Gastrocnemius medialis (tissue), 4 donors: ENCODE measurements at regions not wholly inside any gene's neighbourhood (a gene's known extent, or its start where the extent isn't known, plus 50 kb on each side); places are given as distances from the start of the nearest gene placed in this dataset.

Experiments used
- ATAC-seq, 2 donors: fragments of 150-250 bp; one replicate each; pipeline ENCODE4 v1.9.1; 2016
- DNase-seq, 2 donors: peaks; one replicate each; pipeline ENCODE4 v3.0.0-alpha.2; 2019
- H3K27ac ChIP-seq, 4 donors: fragments of 200-600 bp; sonication (generic); 1 replicate in 1 of 4; 2 replicates in 3 of 4; pipeline ENCODE4 v1.5.1; 2016 to 2018; ENCODE audit warnings: mild to moderate bottlenecking in 2 of 4, moderate library complexity in 1 of 4
- H3K27me3 ChIP-seq, 3 donors: fragments of 200-600 bp; sonication (generic) in 2 of 3; 1 replicate in 1 of 3; 2 replicates in 2 of 3; pipeline versions ENCODE4 v1.5.1 to v1.6.0; 2016 to 2019; ENCODE audit warnings: mild to moderate bottlenecking in 1 of 3, moderate library complexity in 1 of 3
- H3K36me3 ChIP-seq, 2 donors: fragments of 200-600 bp; sonication (generic) in 1 of 2; one replicate each; pipeline ENCODE4 v1.5.1; 2017 to 2018
- H3K4me1 ChIP-seq, 2 donors: fragments of 200-600 bp; sonication (generic) in 1 of 2; one replicate each; pipeline ENCODE4 v1.5.1; 2016 to 2017; ENCODE audit warnings: mild to moderate bottlenecking in 2 of 2
- H3K4me3 ChIP-seq, 4 donors: fragments of 200-600 bp; sonication (generic) in 3 of 4; 1 replicate in 1 of 4; 2 replicates in 3 of 4; pipeline ENCODE4 v1.5.1; 2016 to 2019; ENCODE audit warnings: mild to moderate bottlenecking in 2 of 4
- H3K9me3 ChIP-seq, 3 donors: fragments of 200-600 bp; sonication (generic) in 2 of 3; 1 replicate in 1 of 3; 2 replicates in 2 of 3; pipeline ENCODE4 v1.5.1; 2016 to 2019
- CTCF ChIP-seq, 5 experiments: fragments of 450-650 bp in 3 of 5; fragments of 200-600 bp in 2 of 5; sonication (generic) in 2 of 5; IDR thresholded peaks in 4 of 5; conservative IDR thresholded peaks in 1 of 5; 1 replicate in 4 of 5; 2 replicates in 1 of 5; pipeline ENCODE4 v1.5.1; 2016 to 2019; ENCODE audit warnings: antibody characterized with exemption in 5 of 5, mild to moderate bottlenecking in 3 of 5, moderate library complexity in 3 of 5
- POLR2A ChIP-seq, 2 donors: fragments of 450-650 bp; IDR thresholded peaks; one replicate each; pipeline ENCODE4 v1.6.1; 2017; ENCODE audit warnings: antibody characterized with exemption in 2 of 2, mild to moderate bottlenecking in 2 of 2, moderate library complexity in 2 of 2
- in situ Hi-C, 4 donors: fragments of 200-750 bp; cut with MboI; loops; one replicate each; pipeline versions ENCODE4 v1.15.0 to v1.8.0; 2017; ENCODE audit warnings: low sequenced_read_pairs in 4 of 4
- intact Hi-C: fragments of 100-400 bp; cut with DNase I; formaldehyde crosslinking; loops from one replicate; pipeline ENCODE4 v1.15.1; 2023; ENCODE audit warnings: low total_unique reads

GRCh38 chr11:19330416-19330815 is 89.7 kb upstream of the E2F8 start:
- intact Hi-C loops: no loop called here

GRCh38 chr11:19329970-19330369 is 89.2 kb upstream of the E2F8 start:
- Histone ChIP-seq H3K4me3 (no peak overlapping the region), H3K27ac (no peak overlapping the region), H3K4me1 (peaks cover 0 to 5% of the 10 kb centered on the region in 2 donors), H3K27me3 (no peaks in the 10 kb centered on the region), H3K36me3 (no peaks in the 10 kb centered on the region), H3K9me3 (no peaks in the 10 kb centered on the region)
- no peak for TF ChIP-seq POLR2A (IDR thresholded peaks at IDR 0.05)
- no peak for TF ChIP-seq CTCF (IDR thresholded peaks at IDR 0.05 in 4 of 5, conservative IDR thresholded peaks at IDR 0.05 in 1 of 5)
- DNase-seq: no peak
- intact Hi-C loops: no loop called here
- no peak for ATAC-seq
- in situ Hi-C loops: no loop called here

More at GRCh38 chr11:19330416-19330815, 89.7 kb upstream of the E2F8 start:
- no peak for ATAC-seq
- Histone ChIP-seq H3K36me3 (no peaks in the 10 kb centered on the region), H3K27me3 (no peaks in the 10 kb centered on the region), H3K9me3 (no peaks in the 10 kb centered on the region), H3K4me3 (no peak overlapping the region), H3K27ac (no peak overlapping the region), H3K4me1 (peaks cover 0 to 5% of the 10 kb centered on the region in 2 donors)
- no peak for TF ChIP-seq POLR2A (IDR thresholded peaks at IDR 0.05)
- no peak for TF ChIP-seq CTCF (IDR thresholded peaks at IDR 0.05 in 4 of 5, conservative IDR thresholded peaks at IDR 0.05 in 1 of 5)
- DNase-seq: no peak
- in situ Hi-C loops: no loop called here

- no peak for ATAC-seq
- Histone ChIP-seq H3K27me3 (no peaks in the 10 kb centered on the region), H3K9me3 (no peaks in the 10 kb centered on the region), H3K27ac (no peak overlapping the region), H3K4me3 (no peak overlapping the region), H3K36me3 (no peaks in the 10 kb centered on the region), H3K4me1 (peaks cover 0 to 5% of the 10 kb centered on the region in 2 donors)
- DNase-seq: no peak
- in situ Hi-C loops: no loop called here
- TF ChIP-seq POLR2A (IDR thresholded peaks at IDR 0.05): no peak
- no peak for TF ChIP-seq CTCF (IDR thresholded peaks at IDR 0.05 in 4 of 5, conservative IDR thresholded peaks at IDR 0.05 in 1 of 5)
- intact Hi-C loops: no loop called here
Measured at GRCh38 chr11:19328586-19329311, 88.0 kb upstream of the E2F8 start.

GRCh38 chr11:19327280-19327679 is 86.5 kb upstream of the E2F8 start:
- DNase-seq (no peak), ATAC-seq (no peak)
- Histone ChIP-seq H3K4me3 (no peak overlapping the region), H3K9me3 (no peaks in the 10 kb centered on the region), H3K36me3 (no peaks in the 10 kb centered on the region), H3K27ac (no peak overlapping the region), H3K4me1 (peaks cover 0 to 5% of the 10 kb centered on the region in 2 donors), H3K27me3 (no peaks in the 10 kb centered on the region)
- intact Hi-C loops (no loop called here), in situ Hi-C loops (no loop called here)
- TF ChIP-seq CTCF (IDR thresholded peaks at IDR 0.05 in 4 of 5, conservative IDR thresholded peaks at IDR 0.05 in 1 of 5): no peak
- no peak for TF ChIP-seq POLR2A (IDR thresholded peaks at IDR 0.05)

GRCh38 chr11:19326499-19326898 is 85.8 kb upstream of the E2F8 start:
- no peak for ATAC-seq
- DNase-seq: no peak
- Histone ChIP-seq H3K4me1 (peaks cover 0 to 5% of the 10 kb centered on the region in 2 donors), H3K4me3 (no peak overlapping the region), H3K9me3 (no peaks in the 10 kb centered on the region), H3K27ac (no peak overlapping the region), H3K36me3 (no peaks in the 10 kb centered on the region), H3K27me3 (no peaks in the 10 kb centered on the region)
- intact Hi-C loops: no loop called here
- in situ Hi-C loops: no loop called here
- peak in 1 of 5 experiments; percentile 14 for TF ChIP-seq CTCF (IDR thresholded peaks at IDR 0.05 in 4 of 5, conservative IDR thresholded peaks at IDR 0.05 in 1 of 5)
- TF ChIP-seq POLR2A (IDR thresholded peaks at IDR 0.05): no peak
